Lung (tissue), 11 donors: ENCODE measurements at regions not wholly inside any gene's neighbourhood (a gene's known extent, or its start where the extent isn't known, plus 50 kb on each side); places are given as distances from the start of the nearest gene placed in this dataset.

Source experiments
- ATAC-seq: fragments of 200-7000 bp; cut with Tn5 transposase; one replicate; pipeline ENCODE4 v1.9.1; 2020; ENCODE audit warnings: moderate number of reproducible peaks; ENCODE audit not compliant: insufficient read depth, low FRiP score
- DNase-seq, 3 donors: peaks; one replicate each; pipeline ENCODE4 v3.0.0-alpha.2; 2013 to 2017
- H3K27ac ChIP-seq, 2 donors: one replicate each; pipeline ENCODE4 v1.5.1; 2013; ENCODE audit warnings: mild to moderate bottlenecking in 2 of 2, moderate library complexity in 2 of 2, control low read depth in 1 of 2, inconsistent platforms in 1 of 2, low read depth in 1 of 2, low read length in 1 of 2
- H3K27me3 ChIP-seq, 3 donors: one replicate each; pipeline ENCODE4 v1.5.1; 2013; ENCODE audit warnings: low read length in 2 of 3; ENCODE audit not compliant: control insufficient read depth in 3 of 3, insufficient read depth in 3 of 3
- H3K36me3 ChIP-seq, 4 donors: one replicate each; pipeline ENCODE4 v1.5.1; 2013; ENCODE audit warnings: low read length in 4 of 4, mild to moderate bottlenecking in 1 of 4, moderate library complexity in 1 of 4; ENCODE audit not compliant: control insufficient read depth in 4 of 4, insufficient read depth in 4 of 4
- H3K4me1 ChIP-seq, 5 donors: one replicate each; pipeline ENCODE4 v1.5.1; 2013; ENCODE audit warnings: low read length in 5 of 5, mild to moderate bottlenecking in 2 of 5, moderate library complexity in 1 of 5; ENCODE audit not compliant: control insufficient read depth in 5 of 5, insufficient read depth in 5 of 5
- H3K4me3 ChIP-seq: one replicate; pipeline ENCODE4 v1.5.1; 2013; ENCODE audit warnings: mild to moderate bottlenecking, control low read depth, moderate library complexity
- H3K9ac ChIP-seq, 2 donors: one replicate each; pipeline ENCODE4 v1.5.1; 2013; ENCODE audit warnings: low read length in 2 of 2, control low read depth in 1 of 2; ENCODE audit not compliant: insufficient read depth in 1 of 2
- H3K9me3 ChIP-seq, 4 donors: one replicate each; pipeline ENCODE4 v1.5.1; 2013; ENCODE audit warnings: low read length in 3 of 4, mild to moderate bottlenecking in 1 of 4, moderate library complexity in 1 of 4; ENCODE audit not compliant: control insufficient read depth in 4 of 4, insufficient read depth in 3 of 4
- whole genome bisulfite sequencing, 2 donors: extraction: QIAGEN DNeasy Blood & Tissue Kit; methylation state at CpG; one replicate each; pipeline ENCODE4 v1.1.7; 2013; 5-methylcytosine and 5-hydroxymethylcytosine counted together
- TF ChIP-seq, protein P1 (sequence below): IDR thresholded peaks from 2 replicates; pipeline ENCODE4 v1.5.1; 2012; ENCODE audit warnings: mild to moderate bottlenecking; ENCODE audit errors: control extremely low read depth, extremely low read depth
- donor health status: control.
- donor health status: control.
- donor health status: Bipolar disorder and iron deficiency.
- donor health status: healthy.
- donor health status: DM: yes; HTN: yes; CAD: no.

DNA sequence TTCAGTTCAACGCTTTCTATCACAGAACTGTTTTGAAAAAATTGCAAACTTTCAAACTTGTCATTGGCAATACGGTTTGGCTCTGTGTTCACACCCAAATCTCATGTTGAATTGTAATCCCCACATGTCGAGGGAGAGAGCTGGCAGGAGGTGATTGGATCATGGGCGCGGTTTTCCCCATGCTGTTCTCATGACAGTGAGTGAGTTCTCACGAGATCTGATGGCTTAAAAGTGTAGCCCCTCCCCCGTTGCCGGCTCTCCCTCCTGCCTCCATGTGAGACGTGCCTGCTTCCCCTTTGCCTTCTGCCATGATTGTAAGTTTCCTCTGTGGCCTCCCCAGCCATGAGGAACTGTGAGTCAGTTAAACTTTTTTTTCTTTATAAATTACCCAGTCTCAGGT is 1144.0 kb downstream of the BRD1 start:
- ATAC-seq: no peak
- Histone ChIP-seq H3K27me3 (no peaks in the 10 kb centered on the region), H3K36me3 (no peaks in the 10 kb centered on the region), H3K4me1 (no peaks in the 10 kb centered on the region), H3K9ac (no peak overlapping the region), H3K27ac (no peak overlapping the region), H3K9me3 (no peaks in the 10 kb centered on the region), H3K4me3 (no peak overlapping the region)
- no peak for DNase-seq
- WGBS, 2 donors: 82 to 85% methylated on average over 9 of the region's 9 CpGs
- TF ChIP-seq, protein P1, sequence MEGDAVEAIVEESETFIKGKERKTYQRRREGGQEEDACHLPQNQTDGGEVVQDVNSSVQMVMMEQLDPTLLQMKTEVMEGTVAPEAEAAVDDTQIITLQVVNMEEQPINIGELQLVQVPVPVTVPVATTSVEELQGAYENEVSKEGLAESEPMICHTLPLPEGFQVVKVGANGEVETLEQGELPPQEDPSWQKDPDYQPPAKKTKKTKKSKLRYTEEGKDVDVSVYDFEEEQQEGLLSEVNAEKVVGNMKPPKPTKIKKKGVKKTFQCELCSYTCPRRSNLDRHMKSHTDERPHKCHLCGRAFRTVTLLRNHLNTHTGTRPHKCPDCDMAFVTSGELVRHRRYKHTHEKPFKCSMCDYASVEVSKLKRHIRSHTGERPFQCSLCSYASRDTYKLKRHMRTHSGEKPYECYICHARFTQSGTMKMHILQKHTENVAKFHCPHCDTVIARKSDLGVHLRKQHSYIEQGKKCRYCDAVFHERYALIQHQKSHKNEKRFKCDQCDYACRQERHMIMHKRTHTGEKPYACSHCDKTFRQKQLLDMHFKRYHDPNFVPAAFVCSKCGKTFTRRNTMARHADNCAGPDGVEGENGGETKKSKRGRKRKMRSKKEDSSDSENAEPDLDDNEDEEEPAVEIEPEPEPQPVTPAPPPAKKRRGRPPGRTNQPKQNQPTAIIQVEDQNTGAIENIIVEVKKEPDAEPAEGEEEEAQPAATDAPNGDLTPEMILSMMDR: no peak

DNA sequence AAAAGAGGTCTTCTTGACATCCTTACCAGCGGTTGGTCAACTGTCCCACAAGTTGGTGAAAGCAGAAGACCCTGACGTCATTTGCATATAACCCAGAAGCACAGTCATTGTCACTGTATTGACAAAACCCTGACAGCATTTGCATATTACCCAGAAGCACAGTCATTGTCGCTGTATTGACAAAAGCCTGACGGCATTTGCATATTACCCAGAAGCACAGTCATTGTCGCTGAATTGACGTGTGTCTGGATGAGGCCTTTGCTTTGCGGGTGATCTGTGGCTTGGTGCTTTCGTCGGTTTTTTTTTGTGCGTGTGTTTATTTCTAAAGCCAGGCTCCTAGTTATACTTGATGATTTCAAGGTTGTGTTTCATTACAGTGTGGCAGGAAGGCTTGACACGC is 1145.2 kb downstream of the BRD1 start:
- Histone ChIP-seq H3K9me3 (no peaks in the 10 kb centered on the region), H3K36me3 (no peaks in the 10 kb centered on the region), H3K4me1 (no peaks in the 10 kb centered on the region), H3K9ac (no peak overlapping the region), H3K27ac (no peak overlapping the region), H3K27me3 (no peaks in the 10 kb centered on the region), H3K4me3 (no peak overlapping the region)
- WGBS, 2 donors: 82 to 92% methylated on average over 11 of the region's 11 CpGs
- ATAC-seq (no peak), DNase-seq (no peak)
- TF ChIP-seq, protein P1: no peak

DNA sequence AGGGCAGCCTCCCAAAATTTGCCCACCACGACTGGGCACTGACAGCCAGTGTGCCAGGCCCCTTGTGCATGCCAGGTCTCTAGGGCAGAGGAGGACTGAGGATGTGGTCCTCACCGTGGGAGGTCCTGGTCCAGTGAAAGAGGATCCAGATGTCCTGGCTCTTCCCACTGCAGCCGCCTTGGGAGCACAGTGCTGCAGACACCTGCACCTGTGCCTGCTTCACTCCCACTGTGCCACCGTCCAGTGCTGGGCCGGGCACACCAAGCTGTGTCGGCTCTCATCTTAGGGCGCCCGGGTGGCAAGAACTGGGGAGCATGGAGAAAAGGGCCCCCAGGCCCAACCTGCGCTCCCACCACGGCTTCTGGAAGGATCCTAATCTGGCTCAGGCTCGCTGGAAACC is 1147.1 kb downstream of the BRD1 start:
- no peak for DNase-seq

More for the DNA sequence above, 1147.1 kb downstream of the BRD1 start:
- no peak for ATAC-seq
- no peak overlapping the region for H3K27ac ChIP-seq
- H3K9me3 ChIP-seq: no peaks in the 10 kb centered on the region
- no peak overlapping the region for H3K4me3 ChIP-seq
- 74 to 94% methylated on average over 11 of the region's 11 CpGs for WGBS, 2 donors
- H3K36me3 ChIP-seq: no peaks in the 10 kb centered on the region
- no peak overlapping the region for H3K9ac ChIP-seq
- no peaks in the 10 kb centered on the region for H3K27me3 ChIP-seq
- TF ChIP-seq, protein P1: no peak
- H3K4me1 ChIP-seq: no peaks in the 10 kb centered on the region
